ENCODE measurements at regions not wholly inside any gene's neighbourhood (a gene's known extent, or its start where the extent isn't known, plus 50 kb on each side); places are given as distances from the start of the nearest gene placed in this dataset.

GRCh38 chr5:33309068-33309467, 131.7 kb upstream of the TARS1 start:
- Mint-ChIP-seq H3K9me3 (ENCODE audit: low read depth, unreplicated experiment) (peaks cover 8% of the 10 kb centered on the region), H3K4me3 (ENCODE audit: low read depth, unreplicated experiment) (no peak overlapping the region), H3K27me3 (ENCODE audit: unreplicated experiment) (no peaks in the 10 kb centered on the region), H3K36me3 (ENCODE audit: insufficient read depth, unreplicated experiment) (no peaks in the 10 kb centered on the region), H3K4me1 (ENCODE audit: low read depth, unreplicated experiment) (peaks cover 8% of the 10 kb centered on the region), H3K27ac (ENCODE audit: unreplicated experiment) (no peak overlapping the region)
- CTCF ChIA-PET: interaction anchor here (1.0 kb wide), 1 partner anchor 9 kb away, joined by 4 read pairs; no protein-coding TSS in a partner anchor
- BruUV-seq (replicated peaks): no TSS peak
- TF ChIP-seq, protein P1, sequence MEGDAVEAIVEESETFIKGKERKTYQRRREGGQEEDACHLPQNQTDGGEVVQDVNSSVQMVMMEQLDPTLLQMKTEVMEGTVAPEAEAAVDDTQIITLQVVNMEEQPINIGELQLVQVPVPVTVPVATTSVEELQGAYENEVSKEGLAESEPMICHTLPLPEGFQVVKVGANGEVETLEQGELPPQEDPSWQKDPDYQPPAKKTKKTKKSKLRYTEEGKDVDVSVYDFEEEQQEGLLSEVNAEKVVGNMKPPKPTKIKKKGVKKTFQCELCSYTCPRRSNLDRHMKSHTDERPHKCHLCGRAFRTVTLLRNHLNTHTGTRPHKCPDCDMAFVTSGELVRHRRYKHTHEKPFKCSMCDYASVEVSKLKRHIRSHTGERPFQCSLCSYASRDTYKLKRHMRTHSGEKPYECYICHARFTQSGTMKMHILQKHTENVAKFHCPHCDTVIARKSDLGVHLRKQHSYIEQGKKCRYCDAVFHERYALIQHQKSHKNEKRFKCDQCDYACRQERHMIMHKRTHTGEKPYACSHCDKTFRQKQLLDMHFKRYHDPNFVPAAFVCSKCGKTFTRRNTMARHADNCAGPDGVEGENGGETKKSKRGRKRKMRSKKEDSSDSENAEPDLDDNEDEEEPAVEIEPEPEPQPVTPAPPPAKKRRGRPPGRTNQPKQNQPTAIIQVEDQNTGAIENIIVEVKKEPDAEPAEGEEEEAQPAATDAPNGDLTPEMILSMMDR (IDR thresholded peaks at IDR 0.05; ENCODE audit: unreplicated experiment): no peak
- intact Hi-C loops (cut with micrococcal nuclease; ENCODE audit: unreplicated experiment): loop anchor here (10.0 kb wide), 2 partner anchors 384 to 684 kb away; no protein-coding TSS in a partner anchor
- DNase-seq: no peak

GRCh38 chr5:33309536-33310345, 131.0 kb upstream of the TARS1 start:
- BruUV-seq (replicated peaks): no TSS peak
- Mint-ChIP-seq H3K4me1 (ENCODE audit: low read depth, unreplicated experiment) (peaks cover 8% of the 10 kb centered on the region), H3K27me3 (ENCODE audit: unreplicated experiment) (no peaks in the 10 kb centered on the region), H3K27ac (ENCODE audit: unreplicated experiment) (no peak overlapping the region), H3K4me3 (ENCODE audit: low read depth, unreplicated experiment) (no peak overlapping the region), H3K9me3 (ENCODE audit: low read depth, unreplicated experiment) (peaks cover 8% of the 10 kb centered on the region), H3K36me3 (ENCODE audit: insufficient read depth, unreplicated experiment) (no peaks in the 10 kb centered on the region)
- intact Hi-C loops (cut with micrococcal nuclease; ENCODE audit: unreplicated experiment): loop anchor here (10.0 kb wide), 2 partner anchors 385 to 685 kb away; no protein-coding TSS in a partner anchor
- CTCF ChIA-PET: interaction anchor here (0.5 to 1.0 kb wide), 3 partner anchors 10 to 27 kb away, joined by 4 to 5 read pairs (median 4); no protein-coding TSS in a partner anchor
- TF ChIP-seq, protein P1 (IDR thresholded peaks at IDR 0.05; ENCODE audit: unreplicated experiment): no peak
- no peak for DNase-seq

- intact Hi-C loops (cut with micrococcal nuclease; ENCODE audit: unreplicated experiment): no loop called here
- Mint-ChIP-seq H3K27ac (ENCODE audit: unreplicated experiment) (no peak overlapping the region), H3K36me3 (ENCODE audit: insufficient read depth, unreplicated experiment) (no peaks in the 10 kb centered on the region), H3K4me1 (ENCODE audit: low read depth, unreplicated experiment) (peaks cover 8% of the 10 kb centered on the region), H3K4me3 (ENCODE audit: low read depth, unreplicated experiment) (no peak overlapping the region), H3K9me3 (ENCODE audit: low read depth, unreplicated experiment) (peaks cover 8% of the 10 kb centered on the region), H3K27me3 (ENCODE audit: unreplicated experiment) (no peaks in the 10 kb centered on the region)
- no TSS peak for BruUV-seq (replicated peaks)
- CTCF ChIA-PET: interaction anchor here (0.6 kb wide), 1 partner anchor 23 kb away, joined by 4 read pairs; no protein-coding TSS in a partner anchor
- TF ChIP-seq, protein P1 (IDR thresholded peaks at IDR 0.05; ENCODE audit: unreplicated experiment): no peak
- no peak for DNase-seq
These were observed 130.3 kb upstream of the TARS1 start for GRCh38 chr5:33310451-33310850.

DNA sequence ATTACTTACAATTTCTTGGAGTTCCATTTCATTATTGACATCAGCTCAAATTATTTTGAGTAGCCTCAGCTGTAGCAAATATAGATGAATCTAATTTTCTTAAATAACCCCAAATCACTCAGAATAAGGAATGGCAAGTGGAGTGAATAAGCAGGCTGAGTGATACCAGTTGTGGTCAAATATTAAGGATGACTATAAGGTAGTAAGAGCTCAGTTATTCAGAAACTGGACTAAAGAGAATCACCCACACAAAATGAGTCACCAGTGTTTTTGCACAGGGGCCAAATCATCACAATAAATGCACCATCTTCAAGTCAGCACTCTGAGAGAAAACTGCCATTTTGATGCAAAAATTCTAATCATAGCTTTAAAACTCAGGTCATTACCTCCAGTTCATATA, 128.9 kb upstream of the TARS1 start:
- H3K4me1 Mint-ChIP-seq (ENCODE audit: low read depth, unreplicated experiment): peaks cover 8% of the 10 kb centered on the region
- peaks cover 8% of the 10 kb centered on the region for H3K9me3 Mint-ChIP-seq (ENCODE audit: low read depth, unreplicated experiment)
- TF ChIP-seq, protein P1 (IDR thresholded peaks at IDR 0.05; ENCODE audit: unreplicated experiment): no peak
- H3K36me3 Mint-ChIP-seq (ENCODE audit: insufficient read depth, unreplicated experiment): no peaks in the 10 kb centered on the region
- intact Hi-C loops (cut with micrococcal nuclease; ENCODE audit: unreplicated experiment): no loop called here
- no peaks in the 10 kb centered on the region for H3K27me3 Mint-ChIP-seq (ENCODE audit: unreplicated experiment)
- BruUV-seq (replicated peaks): no TSS peak
- DNase-seq: no peak
- no peak overlapping the region for H3K4me3 Mint-ChIP-seq (ENCODE audit: low read depth, unreplicated experiment)
- H3K27ac Mint-ChIP-seq (ENCODE audit: unreplicated experiment): no peak overlapping the region
- CTCF ChIA-PET: no interaction called here
